HG02973 (cell line): ENCODE measurements at regions not wholly inside any gene's neighbourhood (a gene's known extent, or its start where the extent isn't known, plus 50 kb on each side); places are given as distances from the start of the nearest gene placed in this dataset.

Source experiments
- ATAC-seq: cut with Tn5 transposase; IDR thresholded peaks from one replicate; pipeline ENCODE4 v1.9.1; 2021; ENCODE audit warnings: moderate library complexity; ENCODE audit not compliant: unreplicated experiment

DNA sequence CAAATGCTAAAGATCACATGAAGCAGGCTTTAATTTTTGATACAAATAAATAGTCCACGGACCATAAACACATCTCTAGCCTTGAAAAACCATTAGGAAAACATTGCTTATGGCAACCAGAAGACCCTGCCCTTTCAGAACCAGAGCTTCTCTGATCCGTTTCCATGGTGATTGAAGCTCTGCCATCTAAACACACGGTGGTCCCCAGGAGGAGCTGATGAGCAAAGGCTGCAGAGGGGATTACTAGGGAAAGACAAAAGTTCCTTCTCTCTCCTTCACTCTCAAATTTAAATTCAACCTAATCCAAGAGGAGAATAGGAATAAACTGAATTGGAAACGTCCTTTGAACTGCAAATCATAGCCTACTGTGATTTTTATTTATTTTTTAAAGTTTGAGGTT lies 122.0 kb upstream of the ATP10A start:
- no peak for ATAC-seq

GRCh38 chr15:25982736-25983135 lies 119.6 kb upstream of the ATP10A start:
- ATAC-seq: no peak

GRCh38 chr15:25981114-25981513 lies 118.0 kb upstream of the ATP10A start:
- ATAC-seq: no peak

DNA sequence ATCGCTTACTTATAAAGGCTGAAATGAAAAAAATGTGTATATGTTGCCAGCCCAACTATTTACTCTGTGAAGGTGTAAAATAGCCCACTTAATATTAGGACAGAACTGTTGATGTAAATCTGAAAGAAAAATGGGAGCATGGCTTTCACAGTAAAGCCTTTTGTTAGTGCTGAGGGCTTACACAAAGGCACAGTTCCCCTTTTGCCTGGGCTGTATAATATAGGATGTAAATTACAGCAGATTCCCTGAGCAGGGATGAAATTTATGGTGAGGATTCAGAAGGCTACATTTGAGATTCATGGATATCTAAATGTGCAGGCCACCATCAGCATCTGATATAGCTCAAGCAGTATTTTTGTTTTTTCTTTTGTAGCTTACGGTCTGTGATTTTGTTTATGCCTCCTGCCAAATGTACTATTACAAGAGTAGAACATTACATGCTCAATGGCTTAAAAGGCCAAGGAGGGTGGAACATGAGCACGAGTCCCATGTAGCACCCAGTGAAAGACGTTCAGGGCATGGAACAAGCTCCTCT lies 109.1 kb upstream of the ATP10A start:
- no peak for ATAC-seq

- no peak for ATAC-seq
Measured at GRCh38 chr15:25971053-25971452, 107.9 kb upstream of the ATP10A start.

- no peak for ATAC-seq
Measured at GRCh38 chr15:25969886-25970285, 106.8 kb upstream of the ATP10A start.

DNA sequence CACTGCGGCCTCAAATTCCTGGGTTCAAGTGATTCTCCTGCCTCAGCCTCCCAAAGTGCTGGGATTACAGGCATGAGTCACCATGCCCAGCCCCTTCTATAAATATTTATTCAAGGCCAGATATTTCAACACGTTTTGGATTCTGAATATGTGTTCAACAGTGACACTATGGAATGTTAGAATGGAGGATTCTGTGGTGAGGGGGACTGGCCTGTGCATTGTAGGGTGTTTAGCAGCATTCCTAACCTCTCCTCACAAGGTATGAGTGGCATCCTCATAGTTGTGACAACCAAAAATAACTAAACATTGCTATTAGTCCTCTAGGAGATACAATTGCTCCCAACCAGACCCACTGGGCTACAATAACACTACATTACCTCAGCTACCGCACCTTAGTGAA lies 104.0 kb upstream of the ATP10A start:
- no peak for ATAC-seq

- ATAC-seq: no peak
Measured at GRCh38 chr15:25965326-25965725, 102.2 kb upstream of the ATP10A start.

- no peak for ATAC-seq
Measured at GRCh38 chr15:25960273-25960672, 97.1 kb upstream of the ATP10A start.

GRCh38 chr15:25959100-25959499 lies 96.0 kb upstream of the ATP10A start:
- ATAC-seq: no peak

DNA sequence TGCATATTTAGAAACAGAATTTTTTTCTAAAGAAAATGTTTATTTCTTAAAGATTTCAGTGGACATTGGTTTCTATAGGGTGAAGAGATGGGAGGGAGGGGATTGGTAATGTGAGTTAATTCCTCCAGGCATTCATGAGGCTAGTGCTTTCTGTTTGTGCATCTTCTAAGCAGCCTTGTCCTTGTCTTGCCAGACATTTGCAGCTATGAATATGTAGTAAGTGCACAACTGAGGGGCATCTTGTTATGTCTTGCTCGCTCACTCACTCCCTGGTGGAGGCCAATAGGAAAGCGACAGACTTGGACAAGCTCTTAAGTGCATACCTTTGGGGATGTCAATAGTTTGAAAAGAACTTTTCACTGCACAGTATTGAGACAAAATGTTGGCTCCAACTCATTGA lies 92.5 kb upstream of the ATP10A start:
- ATAC-seq: no peak

DNA sequence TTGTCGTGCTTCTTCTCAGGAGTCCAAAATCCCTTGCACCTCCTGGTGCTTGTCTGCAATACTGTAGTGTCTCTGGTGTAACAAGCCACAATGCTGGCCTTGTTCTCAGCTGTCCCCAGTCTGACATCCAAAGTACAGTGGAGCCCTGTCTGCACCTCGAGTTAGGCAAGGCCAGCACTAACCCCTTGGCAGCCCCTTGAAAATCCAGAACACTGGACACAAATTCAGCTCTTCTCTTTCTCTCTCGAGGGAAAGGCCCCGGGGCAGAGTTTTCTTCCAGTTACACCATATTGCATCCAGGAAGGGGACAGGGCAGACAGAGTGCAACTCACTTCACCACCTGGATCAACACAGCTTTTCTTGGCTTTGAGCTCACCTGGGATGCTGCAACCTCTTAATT lies 91.3 kb upstream of the ATP10A start:
- no peak for ATAC-seq

- ATAC-seq: no peak
Measured at GRCh38 chr15:25950014-25950413, 86.9 kb upstream of the ATP10A start.

- ATAC-seq: no peak
Measured at GRCh38 chr15:25947323-25948314, 84.5 kb upstream of the ATP10A start.

DNA sequence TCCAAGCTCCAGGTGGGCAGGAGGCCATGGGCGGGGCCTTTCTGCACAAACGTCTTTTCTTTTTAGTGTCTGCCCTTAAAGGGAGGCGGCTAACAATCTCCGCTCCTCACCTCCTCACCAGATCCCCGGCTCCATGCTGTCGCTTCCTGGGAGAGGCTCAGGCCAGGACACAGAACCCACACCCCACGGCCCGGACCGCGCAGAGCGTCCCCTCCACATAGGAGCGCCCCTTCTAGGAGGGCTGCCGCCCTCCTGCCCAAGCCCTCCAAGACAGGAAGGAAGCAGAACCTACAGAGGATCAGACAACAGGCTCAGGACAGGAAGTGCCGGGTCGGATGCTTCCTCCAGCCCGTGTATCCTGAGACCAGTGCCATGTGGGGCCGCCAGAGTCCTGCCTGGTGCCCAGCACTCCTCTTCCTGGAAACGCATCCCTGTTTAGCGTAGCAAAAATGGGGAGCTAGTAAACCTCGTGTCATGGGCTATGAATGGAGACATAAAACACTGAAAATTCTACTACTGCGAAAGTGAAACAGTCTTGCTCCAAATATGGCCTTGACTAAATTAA lies 83.2 kb upstream of the ATP10A start:
- no peak for ATAC-seq

- no peak for ATAC-seq
Measured at GRCh38 chr15:25944386-25944785, 81.3 kb upstream of the ATP10A start.

DNA sequence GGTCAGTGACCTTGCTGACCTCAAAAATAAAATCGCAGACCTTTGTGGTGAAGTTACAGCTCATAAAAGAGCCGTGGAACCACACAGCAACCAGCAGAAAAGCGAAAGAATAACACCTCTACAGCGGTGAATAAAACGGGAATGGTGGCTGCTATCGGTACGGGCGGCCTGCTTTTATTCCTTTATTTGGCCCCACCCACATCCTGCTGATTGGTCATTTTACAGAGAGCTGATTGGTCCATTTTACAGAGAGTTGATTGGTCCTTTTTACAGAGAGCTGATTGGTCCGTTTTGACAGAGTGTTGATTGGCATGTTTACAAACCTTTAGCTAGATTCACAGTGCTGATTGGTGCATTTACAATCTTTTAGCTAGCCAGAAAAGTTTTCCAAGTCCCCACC lies 80.7 kb upstream of the ATP10A start:
- no peak for ATAC-seq

DNA sequence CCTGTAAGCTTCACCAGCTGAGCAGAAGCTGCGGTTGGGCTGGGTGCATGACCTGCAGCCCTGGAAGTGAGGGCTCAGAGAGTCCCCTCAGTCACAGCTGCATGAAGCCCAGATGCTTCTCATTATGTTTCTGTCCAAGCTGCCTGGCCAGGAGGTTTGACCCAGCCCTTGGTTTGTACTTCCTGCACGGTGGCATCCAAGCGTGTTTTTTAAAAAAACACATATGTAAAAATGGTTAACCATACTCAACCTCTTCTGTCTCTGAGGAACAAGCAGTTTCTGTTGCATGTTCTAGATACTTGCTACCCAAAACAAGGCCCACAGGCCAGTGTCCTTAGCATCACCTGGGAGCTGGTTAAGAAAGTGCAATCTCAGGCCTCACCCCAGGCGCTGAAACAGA lies 76.0 kb upstream of the ATP10A start:
- ATAC-seq: peak; percentile 75

GRCh38 chr15:25937796-25938195 lies 74.7 kb upstream of the ATP10A start:
- no peak for ATAC-seq

DNA sequence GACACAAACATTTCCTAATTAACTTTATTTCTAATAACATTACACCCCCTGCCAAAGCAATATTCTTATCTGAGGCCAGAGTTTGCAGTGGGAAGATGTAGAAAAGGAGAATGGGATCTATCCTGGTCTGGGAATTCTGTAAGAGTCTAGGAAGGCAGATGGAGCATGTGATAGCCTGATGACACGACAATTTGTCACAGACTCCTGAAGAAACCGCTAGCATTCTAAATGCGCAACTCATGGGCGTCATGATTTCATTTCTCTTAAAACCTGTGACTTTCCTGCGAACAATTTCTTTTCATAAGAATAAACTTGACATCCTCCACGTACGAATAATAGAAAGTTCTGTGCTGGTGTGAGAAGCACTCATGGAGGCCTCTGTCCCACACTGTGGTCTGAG lies 72.9 kb upstream of the ATP10A start:
- no peak for ATAC-seq

DNA sequence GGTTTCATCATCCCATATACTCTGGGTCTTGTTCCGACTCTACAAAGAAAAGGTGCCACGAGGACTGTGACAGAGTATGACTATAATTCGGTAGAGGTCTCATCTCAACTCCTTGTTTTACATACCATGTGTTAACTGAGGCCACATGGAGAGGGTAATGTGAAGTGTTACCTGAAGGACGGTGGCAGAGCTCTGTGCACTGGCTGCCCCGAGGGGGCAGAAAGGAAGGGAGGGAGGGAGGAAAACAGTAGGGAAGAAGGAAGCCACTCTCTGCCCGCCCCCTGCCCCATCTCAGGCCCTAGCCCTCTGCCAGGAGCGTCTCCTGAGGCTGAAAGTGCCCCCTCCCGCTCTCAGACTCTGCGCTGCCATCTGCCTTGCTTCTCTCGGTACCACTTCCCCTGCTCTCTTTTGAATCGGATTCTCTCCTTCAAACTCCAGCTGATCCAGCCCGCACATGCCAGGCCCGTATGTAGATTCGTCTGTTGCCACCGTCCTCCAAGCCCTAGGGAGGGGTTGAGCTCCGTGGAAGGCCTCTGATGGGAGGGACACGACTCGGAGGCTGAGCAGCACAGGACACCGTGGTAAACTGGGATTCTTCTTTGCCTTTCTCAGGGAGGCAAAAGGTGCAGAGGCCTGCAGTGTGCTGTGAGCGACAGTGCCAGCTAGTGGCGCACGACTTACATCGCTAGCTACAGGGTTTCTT lies 70.5 kb upstream of the ATP10A start:
- ATAC-seq: peak; percentile 70

DNA sequence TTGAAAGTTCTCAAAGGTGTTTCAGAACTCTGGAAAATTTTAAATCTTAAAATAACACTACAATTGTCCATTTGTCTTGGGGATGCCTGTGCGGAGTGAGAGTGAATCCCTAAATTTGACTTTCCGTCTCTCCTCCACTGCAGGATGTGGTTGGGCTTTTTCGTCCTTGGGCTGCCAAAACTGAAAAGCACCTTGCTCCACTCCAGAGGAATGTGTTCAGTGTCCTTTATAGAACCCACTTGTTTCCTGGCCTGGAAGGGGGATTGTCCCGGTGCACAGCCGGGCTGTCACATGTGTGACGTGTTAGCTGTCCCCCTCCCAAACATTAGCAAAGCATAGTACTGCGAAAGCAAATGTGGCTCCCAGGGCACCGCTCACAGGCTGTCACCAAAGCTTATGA lies 69.6 kb upstream of the ATP10A start:
- no peak for ATAC-seq
